ENCODE measurements at regions not wholly inside any gene's neighbourhood (a gene's known extent, or its start where the extent isn't known, plus 50 kb on each side); places are given as distances from the start of the nearest gene placed in this dataset.

GRCh38 chr6:113655761-113656160 is 201.4 kb upstream of the MARCKS start:
- no peak overlapping the region for H3K4me3 ChIP-seq (ENCODE audit: low read length in 2 of 2)
- H3K4me1 ChIP-seq (ENCODE audit: control insufficient read depth in 2 of 2, insufficient read depth in 2 of 2, low read length in 2 of 2), result peaks cover 0 to 4% of the 10 kb centered on the region in 2 donors
- H3K36me3 ChIP-seq (ENCODE audit: control insufficient read depth in 2 of 2, insufficient read depth in 2 of 2, low read length in 1 of 2), result no peaks in the 10 kb centered on the region
- WGBS, result 96% methylated on average over 3 of the region's 3 CpGs
- H3K27me3 ChIP-seq (ENCODE audit: control insufficient read depth in 2 of 2, insufficient read depth in 1 of 2, low read length in 1 of 2), result no peaks in the 10 kb centered on the region
- no peak overlapping the region for H3K27ac ChIP-seq (ENCODE audit: low read depth in 1 of 2, low read length in 1 of 2)
- DNase-seq (ENCODE audit: low read depth in 6 of 9, low spot score in 9 of 9), result no peak
- H3K9me3 ChIP-seq (ENCODE audit: control insufficient read depth in 2 of 2, insufficient read depth in 1 of 2, low read length in 1 of 2), result no peaks in the 10 kb centered on the region

GRCh38 chr6:113659762-113660404 is 197.3 kb upstream of the MARCKS start:
- 96% methylated on average over 4 of the region's 4 CpGs for WGBS
- DNase-seq (ENCODE audit: low read depth in 6 of 9, low spot score in 9 of 9), result no peak
- Histone ChIP-seq H3K36me3 (ENCODE audit: control insufficient read depth in 2 of 2, insufficient read depth in 2 of 2, low read length in 1 of 2) (no peaks in the 10 kb centered on the region), H3K4me1 (ENCODE audit: control insufficient read depth in 2 of 2, insufficient read depth in 2 of 2, low read length in 2 of 2) (no peaks in the 10 kb centered on the region), H3K4me3 (ENCODE audit: low read length in 2 of 2) (no peak overlapping the region), H3K27me3 (ENCODE audit: control insufficient read depth in 2 of 2, insufficient read depth in 1 of 2, low read length in 1 of 2) (no peaks in the 10 kb centered on the region), H3K27ac (ENCODE audit: low read depth in 1 of 2, low read length in 1 of 2) (no peak overlapping the region), H3K9me3 (ENCODE audit: control insufficient read depth in 2 of 2, insufficient read depth in 1 of 2, low read length in 1 of 2) (no peaks in the 10 kb centered on the region)

GRCh38 chr6:113660819-113661218 is 196.3 kb upstream of the MARCKS start:
- no peaks in the 10 kb centered on the region for H3K36me3 ChIP-seq (ENCODE audit: control insufficient read depth in 2 of 2, insufficient read depth in 2 of 2, low read length in 1 of 2)
- no peak overlapping the region for H3K4me3 ChIP-seq (ENCODE audit: low read length in 2 of 2)
- no peaks in the 10 kb centered on the region for H3K4me1 ChIP-seq (ENCODE audit: control insufficient read depth in 2 of 2, insufficient read depth in 2 of 2, low read length in 2 of 2)
- DNase-seq (ENCODE audit: low read depth in 6 of 9, low spot score in 9 of 9), result no peak
- H3K9me3 ChIP-seq (ENCODE audit: control insufficient read depth in 2 of 2, insufficient read depth in 1 of 2, low read length in 1 of 2), result no peaks in the 10 kb centered on the region
- WGBS, result 100% methylated on average over 2 of the region's 2 CpGs
- no peaks in the 10 kb centered on the region for H3K27me3 ChIP-seq (ENCODE audit: control insufficient read depth in 2 of 2, insufficient read depth in 1 of 2, low read length in 1 of 2)
- no peak overlapping the region for H3K27ac ChIP-seq (ENCODE audit: low read depth in 1 of 2, low read length in 1 of 2)

- Histone ChIP-seq H3K9me3 (ENCODE audit: control insufficient read depth in 2 of 2, insufficient read depth in 1 of 2, low read length in 1 of 2) (no peaks in the 10 kb centered on the region), H3K36me3 (ENCODE audit: control insufficient read depth in 2 of 2, insufficient read depth in 2 of 2, low read length in 1 of 2) (no peaks in the 10 kb centered on the region), H3K27ac (ENCODE audit: low read depth in 1 of 2, low read length in 1 of 2) (no peak overlapping the region), H3K4me3 (ENCODE audit: low read length in 2 of 2) (no peak overlapping the region), H3K27me3 (ENCODE audit: control insufficient read depth in 2 of 2, insufficient read depth in 1 of 2, low read length in 1 of 2) (no peaks in the 10 kb centered on the region), H3K4me1 (ENCODE audit: control insufficient read depth in 2 of 2, insufficient read depth in 2 of 2, low read length in 2 of 2) (no peaks in the 10 kb centered on the region)
- DNase-seq (ENCODE audit: low read depth in 6 of 9, low spot score in 9 of 9), result no peak
- 91% methylated on average over 3 of the region's 3 CpGs for WGBS
Measured at GRCh38 chr6:113662093-113662665, 195.0 kb upstream of the MARCKS start.

GRCh38 chr6:113662688-113663333 is 194.3 kb upstream of the MARCKS start:
- Histone ChIP-seq H3K4me3 (ENCODE audit: low read length in 2 of 2) (no peak overlapping the region), H3K4me1 (ENCODE audit: control insufficient read depth in 2 of 2, insufficient read depth in 2 of 2, low read length in 2 of 2) (no peaks in the 10 kb centered on the region), H3K27me3 (ENCODE audit: control insufficient read depth in 2 of 2, insufficient read depth in 1 of 2, low read length in 1 of 2) (no peaks in the 10 kb centered on the region), H3K27ac (ENCODE audit: low read depth in 1 of 2, low read length in 1 of 2) (no peak overlapping the region), H3K9me3 (ENCODE audit: control insufficient read depth in 2 of 2, insufficient read depth in 1 of 2, low read length in 1 of 2) (no peaks in the 10 kb centered on the region), H3K36me3 (ENCODE audit: control insufficient read depth in 2 of 2, insufficient read depth in 2 of 2, low read length in 1 of 2) (no peaks in the 10 kb centered on the region)
- WGBS, result 51% methylated on average over 2 of the region's 2 CpGs
- no peak for DNase-seq (ENCODE audit: low read depth in 6 of 9, low spot score in 9 of 9)

- Histone ChIP-seq H3K36me3 (ENCODE audit: control insufficient read depth in 2 of 2, insufficient read depth in 2 of 2, low read length in 1 of 2) (no peaks in the 10 kb centered on the region), H3K4me3 (ENCODE audit: low read length in 2 of 2) (no peak overlapping the region), H3K27me3 (ENCODE audit: control insufficient read depth in 2 of 2, insufficient read depth in 1 of 2, low read length in 1 of 2) (no peaks in the 10 kb centered on the region), H3K9me3 (ENCODE audit: control insufficient read depth in 2 of 2, insufficient read depth in 1 of 2, low read length in 1 of 2) (no peaks in the 10 kb centered on the region), H3K4me1 (ENCODE audit: control insufficient read depth in 2 of 2, insufficient read depth in 2 of 2, low read length in 2 of 2) (no peaks in the 10 kb centered on the region), H3K27ac (ENCODE audit: low read depth in 1 of 2, low read length in 1 of 2) (no peak overlapping the region)
- WGBS, result 100% methylated on average over 2 of the region's 2 CpGs
- DNase-seq (ENCODE audit: low read depth in 6 of 9, low spot score in 9 of 9), result no peak
Measured at GRCh38 chr6:113664909-113665308, 192.2 kb upstream of the MARCKS start.

- H3K27me3 ChIP-seq (ENCODE audit: control insufficient read depth in 2 of 2, insufficient read depth in 1 of 2, low read length in 1 of 2), result no peaks in the 10 kb centered on the region
- peaks cover 0 to 2% of the 10 kb centered on the region in 2 donors for H3K4me1 ChIP-seq (ENCODE audit: control insufficient read depth in 2 of 2, insufficient read depth in 2 of 2, low read length in 2 of 2)
- H3K9me3 ChIP-seq (ENCODE audit: control insufficient read depth in 2 of 2, insufficient read depth in 1 of 2, low read length in 1 of 2), result no peaks in the 10 kb centered on the region
- H3K27ac ChIP-seq (ENCODE audit: low read depth in 1 of 2, low read length in 1 of 2), result no peak overlapping the region
- no peaks in the 10 kb centered on the region for H3K36me3 ChIP-seq (ENCODE audit: control insufficient read depth in 2 of 2, insufficient read depth in 2 of 2, low read length in 1 of 2)
- no peak overlapping the region for H3K4me3 ChIP-seq (ENCODE audit: low read length in 2 of 2)
- no peak for DNase-seq (ENCODE audit: low read depth in 6 of 9, low spot score in 9 of 9)
- WGBS, result 93% methylated on average over 1 of the region's 1 CpG
Measured at GRCh38 chr6:113668641-113669408, 188.3 kb upstream of the MARCKS start.

- no peaks in the 10 kb centered on the region for H3K9me3 ChIP-seq (ENCODE audit: control insufficient read depth in 2 of 2, insufficient read depth in 1 of 2, low read length in 1 of 2)
- no peak for DNase-seq (ENCODE audit: low read depth in 6 of 9, low spot score in 9 of 9)
- 95% methylated on average over 2 of the region's 2 CpGs for WGBS
- no peak overlapping the region for H3K4me3 ChIP-seq (ENCODE audit: low read length in 2 of 2)
- H3K27me3 ChIP-seq (ENCODE audit: control insufficient read depth in 2 of 2, insufficient read depth in 1 of 2, low read length in 1 of 2), result no peaks in the 10 kb centered on the region
- no peaks in the 10 kb centered on the region for H3K36me3 ChIP-seq (ENCODE audit: control insufficient read depth in 2 of 2, insufficient read depth in 2 of 2, low read length in 1 of 2)
- H3K27ac ChIP-seq (ENCODE audit: low read depth in 1 of 2, low read length in 1 of 2), result no peak overlapping the region
- peaks cover 0 to 2% of the 10 kb centered on the region in 2 donors for H3K4me1 ChIP-seq (ENCODE audit: control insufficient read depth in 2 of 2, insufficient read depth in 2 of 2, low read length in 2 of 2)
Measured at GRCh38 chr6:113669606-113670005, 187.5 kb upstream of the MARCKS start.

GRCh38 chr6:113671421-113671820 is 185.7 kb upstream of the MARCKS start:
- H3K27ac ChIP-seq (ENCODE audit: low read depth in 1 of 2, low read length in 1 of 2), result no peak overlapping the region
- H3K4me3 ChIP-seq (ENCODE audit: low read length in 2 of 2), result no peak overlapping the region
- 9% methylated on average over 1 of the region's 1 CpG for WGBS
- H3K27me3 ChIP-seq (ENCODE audit: control insufficient read depth in 2 of 2, insufficient read depth in 1 of 2, low read length in 1 of 2), result no peaks in the 10 kb centered on the region
- no peak for DNase-seq (ENCODE audit: low read depth in 6 of 9, low spot score in 9 of 9)
- H3K36me3 ChIP-seq (ENCODE audit: control insufficient read depth in 2 of 2, insufficient read depth in 2 of 2, low read length in 1 of 2), result no peaks in the 10 kb centered on the region
- no peaks in the 10 kb centered on the region for H3K9me3 ChIP-seq (ENCODE audit: control insufficient read depth in 2 of 2, insufficient read depth in 1 of 2, low read length in 1 of 2)
- H3K4me1 ChIP-seq (ENCODE audit: control insufficient read depth in 2 of 2, insufficient read depth in 2 of 2, low read length in 2 of 2), result peaks cover 0 to 2% of the 10 kb centered on the region in 2 donors

Data from thymus (tissue), 11 donors.